H1 (cell line): ENCODE measurements at regions not wholly inside any gene's neighbourhood (a gene's known extent, or its start where the extent isn't known, plus 50 kb on each side); places are given as distances from the start of the nearest gene placed in this dataset.

Source experiments
- CTCF ChIA-PET: fragments of 300-600 bp; sonication (Branson Sonifier 250); formaldehyde crosslinking; loops from one replicate; lab custom pipeline; 2021; ENCODE audit not compliant: partially characterized antibody; lab: Charles Lee
- POLR2A ChIA-PET: fragments of 300-600 bp; sonication (Branson Sonifier 250); formaldehyde crosslinking; loops from one replicate; lab custom pipeline; 2021; ENCODE audit warnings: inconsistent platforms; ENCODE audit not compliant: partially characterized antibody; lab: Charles Lee
- DNase-seq, 2 experiments: peaks; one replicate each; pipeline versions ENCODE4 v3.0.0 to v3.0.0-alpha.2; 2010 to 2022; ENCODE audit warnings: low spot score in 2 of 2, low read depth in 1 of 2, mixed read lengths in 1 of 2
- FAIRE-seq: peaks from 2 replicates; lab custom pipeline; 2011; peaks lifted over from hg19 to GRCh38; lab: Jason Lieb, UNC
- H2AFZ ChIP-seq: 2 replicates; pipeline ENCODE4 v1.8.1; 2012; ENCODE audit warnings: low read length, inconsistent platforms
- H2AK5ac ChIP-seq: 2 replicates; pipeline ENCODE4 v1.6.1; 2013; ENCODE audit warnings: low read depth, low read length
- H2BK120ac ChIP-seq: replicated peaks from 2 replicates; pipeline ENCODE3; 2013; ENCODE audit warnings: low read depth, low read length, inconsistent platforms
- H2BK12ac ChIP-seq: 2 replicates; pipeline ENCODE4 v1.6.1; 2013; ENCODE audit warnings: low read depth, low read length
- H2BK15ac ChIP-seq: 2 replicates; pipeline ENCODE4 v1.6.1; 2013; ENCODE audit warnings: low read length
- H2BK20ac ChIP-seq: 2 replicates; pipeline ENCODE4 v1.6.1; 2013; ENCODE audit warnings: low read length
- H2BK5ac ChIP-seq: 2 replicates; pipeline ENCODE4 v1.6.1; 2013; ENCODE audit warnings: low read depth, low read length
- H3K14ac ChIP-seq: 2 replicates; pipeline ENCODE4 v1.6.1; 2013; ENCODE audit warnings: inconsistent platforms; ENCODE audit not compliant: insufficient read length
- H3K18ac ChIP-seq: 2 replicates; pipeline ENCODE4 v1.6.1; 2013; ENCODE audit warnings: low read length; ENCODE audit errors: extremely low read depth
- H3K23ac ChIP-seq: 2 replicates; pipeline ENCODE4 v1.6.1; 2013; ENCODE audit warnings: inconsistent platforms; ENCODE audit not compliant: insufficient read length
- H3K23me2 ChIP-seq: 2 replicates; pipeline ENCODE4 v1.6.1; 2013; ENCODE audit warnings: low read depth, low read length
- H3K27ac ChIP-seq: 2 replicates; pipeline ENCODE4 v1.6.1; 2011; ENCODE audit warnings: low read depth, low read length, inconsistent platforms
- H3K27me3 ChIP-seq, 4 experiments: replicated peaks in 1 of 4; 1 replicate in 1 of 4; 2 replicates in 3 of 4; pipeline versions ENCODE4 v1.6.1 to v1.8.1; 2011 to 2013; ENCODE audit warnings: low read length in 3 of 4, mild to moderate bottlenecking in 3 of 4, inconsistent platforms in 2 of 4, mixed read lengths in 2 of 4, moderate library complexity in 1 of 4; ENCODE audit not compliant: control insufficient read depth in 3 of 4, insufficient read depth in 3 of 4; ENCODE audit errors: extremely low read depth in 1 of 4
- H3K36me3 ChIP-seq, 4 experiments: 2 replicates each; pipeline versions ENCODE4 v1.6.1 to v1.8.1; 2011 to 2013; ENCODE audit warnings: mild to moderate bottlenecking in 4 of 4, low read length in 3 of 4, moderate library complexity in 2 of 4, control low read depth in 1 of 4, inconsistent platforms in 1 of 4; ENCODE audit not compliant: insufficient read depth in 4 of 4, control insufficient read depth in 2 of 4
- H3K4ac ChIP-seq: replicated peaks from 2 replicates; pipeline ENCODE3; 2013; ENCODE audit warnings: low read length, low read depth, mixed read lengths, inconsistent platforms; ENCODE audit not compliant: insufficient read length
- H3K4me1 ChIP-seq, 4 experiments: replicated peaks in 1 of 4; 1 replicate in 1 of 4; 2 replicates in 3 of 4; pipeline versions ENCODE4 v1.6.1 to v1.8.1; 2011 to 2013; ENCODE audit warnings: low read length in 3 of 4, inconsistent platforms in 2 of 4, mixed read lengths in 1 of 4; ENCODE audit not compliant: insufficient read depth in 4 of 4, control insufficient read depth in 3 of 4
- H3K4me2 ChIP-seq, 2 experiments: 2 replicates each; pipeline versions ENCODE4 v1.6.1 to v1.8.1; 2011 to 2013; ENCODE audit warnings: low read depth in 2 of 2, low read length in 2 of 2, control low read depth in 1 of 2, inconsistent platforms in 1 of 2, mild to moderate bottlenecking in 1 of 2; ENCODE audit not compliant: insufficient read depth in 1 of 2
- H3K4me3 ChIP-seq, 4 experiments: fragments of 200-600, 300-600 bp in 1 of 4; sonication (generic), shearing (Covaris generic), sonication (Bioruptor Twin) in 1 of 4; 2 replicates each; pipeline versions ENCODE4 v1.5.1 to v1.8.1; 2011 to 2016; ENCODE audit warnings: low read length in 4 of 4, low read depth in 3 of 4, control low read depth in 2 of 4, inconsistent platforms in 2 of 4, mild to moderate bottlenecking in 2 of 4, mixed read lengths in 1 of 4, moderate library complexity in 1 of 4; ENCODE audit not compliant: insufficient read depth in 2 of 4; ENCODE audit errors: extremely low read depth in 1 of 4
- H3K56ac ChIP-seq: replicated peaks from 2 replicates; pipeline ENCODE3; 2013; ENCODE audit warnings: low read depth, mild to moderate bottlenecking, mixed read lengths, low read length, inconsistent platforms; ENCODE audit not compliant: insufficient read length
- H3K79me1 ChIP-seq: 2 replicates; pipeline ENCODE4 v1.6.1; 2013; ENCODE audit warnings: low read depth, low read length, control low read depth
- H3K79me2 ChIP-seq, 2 experiments: 2 replicates each; pipeline versions ENCODE4 v1.6.1 to v1.8.1; 2012 to 2013; ENCODE audit warnings: low read length in 2 of 2, mild to moderate bottlenecking in 2 of 2, inconsistent platforms in 1 of 2; ENCODE audit not compliant: insufficient read depth in 2 of 2, control insufficient read depth in 1 of 2
- H3K9ac ChIP-seq, 4 experiments: replicated peaks in 1 of 4; 1 replicate in 1 of 4; 2 replicates in 3 of 4; pipeline versions ENCODE4 v1.6.1 to v1.8.1; 2011 to 2013; ENCODE audit warnings: low read depth in 3 of 4, low read length in 3 of 4, control low read depth in 2 of 4, mild to moderate bottlenecking in 2 of 4, moderate library complexity in 2 of 4, inconsistent platforms in 1 of 4; ENCODE audit errors: extremely low read depth in 1 of 4
- H3K9me3 ChIP-seq, 2 experiments: 2 replicates each; pipeline versions ENCODE4 v1.6.1 to v1.8.1; 2012 to 2013; ENCODE audit warnings: mild to moderate bottlenecking in 2 of 2, moderate library complexity in 2 of 2, control low read depth in 1 of 2, inconsistent platforms in 1 of 2, low read depth in 1 of 2, low read length in 1 of 2, mixed read lengths in 1 of 2; ENCODE audit not compliant: insufficient read depth in 2 of 2
- H4K20me1 ChIP-seq, 2 experiments: replicated peaks in 1 of 2; 2 replicates each; pipeline versions ENCODE3 to v1.8.1; 2011 to 2013; ENCODE audit warnings: inconsistent platforms in 2 of 2, low read length in 2 of 2, mild to moderate bottlenecking in 1 of 2; ENCODE audit not compliant: insufficient read depth in 2 of 2, control insufficient read depth in 1 of 2
- H4K5ac ChIP-seq: 2 replicates; pipeline ENCODE4 v1.6.1; 2013; ENCODE audit warnings: low read length, low read depth, mixed read lengths, inconsistent platforms; ENCODE audit not compliant: insufficient read length
- H4K8ac ChIP-seq: 2 replicates; pipeline ENCODE4 v1.8.0; 2013; ENCODE audit warnings: mild to moderate bottlenecking, moderate library complexity, low read length, inconsistent platforms; ENCODE audit not compliant: insufficient read depth; ENCODE audit errors: extremely low read depth
- H4K91ac ChIP-seq: replicated peaks from 2 replicates; pipeline ENCODE3; 2013; ENCODE audit warnings: low read length, mixed read lengths, inconsistent platforms; ENCODE audit not compliant: insufficient read length
- CBX8 ChIP-seq: fragments of 300-800, 300-1000 bp; sonication (generic); IDR thresholded peaks from 2 replicates; pipeline ENCODE4 v1.7.1; 2016; ENCODE audit warnings: low read depth, low read length, borderline replicate concordance
- CHD1 ChIP-seq: IDR thresholded peaks from 2 replicates; pipeline ENCODE4 v1.6.1; 2012; ENCODE audit warnings: low read depth, low read length, improper control_type of control experiment
- CTBP2 ChIP-seq: IDR thresholded peaks from 2 replicates; pipeline ENCODE4 v1.7.0; 2011; ENCODE audit warnings: borderline replicate concordance, mild to moderate bottlenecking, moderate library complexity, mixed read lengths, low read length; ENCODE audit not compliant: insufficient read depth, insufficient read length
- EGR1 ChIP-seq: IDR thresholded peaks from 2 replicates; pipeline ENCODE4 v1.6.1; 2011; ENCODE audit warnings: low read depth, low read length, borderline replicate concordance
- GTF2F1 ChIP-seq: IDR thresholded peaks from 2 replicates; pipeline ENCODE4 v1.6.1; 2012; ENCODE audit warnings: low read depth, low read length, improper control_type of control experiment, borderline replicate concordance
- RAD21 ChIP-seq, 2 experiments: IDR thresholded peaks in 1 of 2; conservative IDR thresholded peaks in 1 of 2; 2 replicates each; pipeline ENCODE4 v1.6.1; 2011; ENCODE audit warnings: low read depth in 2 of 2, low read length in 2 of 2, improper control_type of control experiment in 1 of 2, inconsistent platforms in 1 of 2, mild to moderate bottlenecking in 1 of 2, moderate library complexity in 1 of 2
- RBBP5 ChIP-seq: IDR thresholded peaks from 2 replicates; pipeline ENCODE4 v1.7.1; 2012; ENCODE audit warnings: low read depth, mild to moderate bottlenecking, inconsistent platforms, low read length, moderate library complexity, borderline replicate concordance
- RXRA ChIP-seq: IDR thresholded peaks from 2 replicates; pipeline ENCODE4 v1.6.1; 2011; ENCODE audit warnings: low read depth, mild to moderate bottlenecking, low read length, moderate library complexity; ENCODE audit not compliant: insufficient read depth
- SAP30 ChIP-seq: fragments of 300-600 bp; sonication (generic); IDR thresholded peaks from 2 replicates; pipeline ENCODE4 v1.7.1; 2012; ENCODE audit warnings: low read length, moderate library complexity, mild to moderate bottlenecking, inconsistent platforms; ENCODE audit not compliant: insufficient read depth, insufficient replicate concordance
- SP4 ChIP-seq: IDR thresholded peaks from 2 replicates; pipeline ENCODE4 v1.6.1; 2012; ENCODE audit warnings: low read length, inconsistent platforms
- TBP ChIP-seq: IDR thresholded peaks from 2 replicates; pipeline ENCODE4 v1.6.1; 2011; ENCODE audit warnings: low read depth, low read length, improper control_type of control experiment
- WGBS, 2 experiments: shearing (Covaris generic) in 1 of 2; methylation state at CpG; one replicate each; pipeline versions ENCODE4 v1.1.6 to v1.1.7; 2013 to 2015; ENCODE audit warnings: low lambda C conversion rate in 2 of 2, mixed read lengths in 2 of 2, inconsistent platforms in 1 of 2, low coverage in 1 of 2, missing lambda C conversion rate in 1 of 2; ENCODE audit not compliant: insufficient replicate concordance in 2 of 2, insufficient coverage in 1 of 2, insufficient read length in 1 of 2; ENCODE audit errors: extremely low coverage in 1 of 2, missing lambda C conversion rate in 1 of 2; 5-methylcytosine and 5-hydroxymethylcytosine counted together

- ChIA-PET CTCF (no interaction called here), POLR2A (no interaction called here)
Measured at GRCh38 chrX:77065896-77066295, 381.3 kb upstream of the FGF16 start.

More at GRCh38 chrX:77065896-77066295, 381.3 kb upstream of the FGF16 start:
- H2BK12ac ChIP-seq: no peak overlapping the region
- no peak overlapping the region for H2BK20ac ChIP-seq
- H2AK5ac ChIP-seq: no peak overlapping the region
- no peak overlapping the region for H4K91ac ChIP-seq
- no peak overlapping the region for H3K23ac ChIP-seq
- 86% methylated on average over 7 of the region's 11 CpGs; no CpG with 5 or more reads in 1 of the 2 experiments for WGBS, 2 experiments
- H4K20me1 ChIP-seq: no peaks in the 10 kb centered on the region
- no peak overlapping the region for H3K27ac ChIP-seq
- H4K8ac ChIP-seq: no peak overlapping the region
- H2AFZ ChIP-seq: no peak overlapping the region
- H3K56ac ChIP-seq: no peak overlapping the region
- H2BK120ac ChIP-seq: no peak overlapping the region
- no peak for TF ChIP-seq CBX8
- TF ChIP-seq RBBP5: no peak
- no peak for TF ChIP-seq SP4
- TF ChIP-seq RXRA: no peak
- TF ChIP-seq RAD21 (IDR thresholded peaks at IDR 0.05 in 1 of 2, conservative IDR thresholded peaks at IDR 0.05 in 1 of 2; ENCODE audit: low read depth in 2 of 2, low read length in 2 of 2): no peak
- no peak for TF ChIP-seq CTBP2
- no peak for TF ChIP-seq CHD1
- no peak for TF ChIP-seq EGR1
- TF ChIP-seq GTF2F1: no peak
- TF ChIP-seq TBP: no peak
- no peak for TF ChIP-seq SAP30
- no peak overlapping the region for H3K9ac ChIP-seq
- H3K4me2 ChIP-seq: no peak overlapping the region
- H3K23me2 ChIP-seq: no peaks in the 10 kb centered on the region
- H3K36me3 ChIP-seq: no peaks in the 10 kb centered on the region
- H3K4ac ChIP-seq: no peak overlapping the region
- no peak for FAIRE-seq
- no peak overlapping the region for H3K14ac ChIP-seq
- no peak overlapping the region for H2BK5ac ChIP-seq
- no peaks in the 10 kb centered on the region for H3K27me3 ChIP-seq
- H3K18ac ChIP-seq: no peak overlapping the region
- H2BK15ac ChIP-seq: no peak overlapping the region
- no peak overlapping the region for H3K4me3 ChIP-seq
- no peaks in the 10 kb centered on the region for H3K9me3 ChIP-seq
- H3K79me2 ChIP-seq: no peaks in the 10 kb centered on the region
- DNase-seq: no peak
- no peaks in the 10 kb centered on the region for H3K79me1 ChIP-seq
- H3K4me1 ChIP-seq: no peaks in the 10 kb centered on the region
- no peak overlapping the region for H4K5ac ChIP-seq
